ENCODE measurements at regions not wholly inside any gene's neighbourhood (a gene's known extent, or its start where the extent isn't known, plus 50 kb on each side); places are given as distances from the start of the nearest gene placed in this dataset.

DNA sequence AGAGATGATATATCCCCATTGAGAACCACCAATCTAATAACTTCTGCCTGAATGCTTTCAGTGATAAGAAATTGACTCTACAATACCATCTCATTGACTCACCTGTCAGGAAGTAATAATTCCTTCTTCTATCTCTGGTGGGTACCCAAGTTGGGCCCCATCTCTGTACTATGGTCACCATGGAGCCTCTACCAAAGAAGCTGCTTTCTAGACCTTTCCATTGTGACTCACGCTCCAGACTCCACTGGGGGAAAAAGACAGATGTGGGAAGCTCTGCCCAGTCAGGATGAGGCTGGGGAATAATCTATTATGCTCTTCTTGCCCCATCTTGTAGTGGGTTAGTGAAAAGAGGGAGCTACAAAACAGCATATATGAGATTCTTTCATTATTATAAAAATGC is 100.4 kb downstream of the COPRS start:
- POLR2A ChIA-PET: no interaction called here
- DNase-seq (ENCODE audit: extremely low spot score): no peak
- TF ChIP-seq, protein P1, sequence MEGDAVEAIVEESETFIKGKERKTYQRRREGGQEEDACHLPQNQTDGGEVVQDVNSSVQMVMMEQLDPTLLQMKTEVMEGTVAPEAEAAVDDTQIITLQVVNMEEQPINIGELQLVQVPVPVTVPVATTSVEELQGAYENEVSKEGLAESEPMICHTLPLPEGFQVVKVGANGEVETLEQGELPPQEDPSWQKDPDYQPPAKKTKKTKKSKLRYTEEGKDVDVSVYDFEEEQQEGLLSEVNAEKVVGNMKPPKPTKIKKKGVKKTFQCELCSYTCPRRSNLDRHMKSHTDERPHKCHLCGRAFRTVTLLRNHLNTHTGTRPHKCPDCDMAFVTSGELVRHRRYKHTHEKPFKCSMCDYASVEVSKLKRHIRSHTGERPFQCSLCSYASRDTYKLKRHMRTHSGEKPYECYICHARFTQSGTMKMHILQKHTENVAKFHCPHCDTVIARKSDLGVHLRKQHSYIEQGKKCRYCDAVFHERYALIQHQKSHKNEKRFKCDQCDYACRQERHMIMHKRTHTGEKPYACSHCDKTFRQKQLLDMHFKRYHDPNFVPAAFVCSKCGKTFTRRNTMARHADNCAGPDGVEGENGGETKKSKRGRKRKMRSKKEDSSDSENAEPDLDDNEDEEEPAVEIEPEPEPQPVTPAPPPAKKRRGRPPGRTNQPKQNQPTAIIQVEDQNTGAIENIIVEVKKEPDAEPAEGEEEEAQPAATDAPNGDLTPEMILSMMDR (IDR thresholded peaks at IDR 0.05; ENCODE audit: control extremely low read depth, extremely low read depth, low read depth, missing control alignments): no peak
- CTCF ChIA-PET: no interaction called here

GRCh38 chr17:31757097-31757496 is 101.9 kb downstream of the COPRS start:
- POLR2A ChIA-PET: no interaction called here
- CTCF ChIA-PET: no interaction called here
- no peak for DNase-seq (ENCODE audit: extremely low spot score)
- TF ChIP-seq, protein P1 (IDR thresholded peaks at IDR 0.05; ENCODE audit: control extremely low read depth, extremely low read depth, low read depth, missing control alignments): no peak

GRCh38 chr17:31754239-31754945 is 104.7 kb downstream of the COPRS start:
- TF ChIP-seq, protein P1 (IDR thresholded peaks at IDR 0.05; ENCODE audit: control extremely low read depth, extremely low read depth, low read depth, missing control alignments): no peak
- no peak for DNase-seq (ENCODE audit: extremely low spot score)
- ChIA-PET POLR2A (no interaction called here), CTCF (no interaction called here)

GRCh38 chr17:31753011-31753410 is 106.0 kb downstream of the COPRS start:
- ChIA-PET CTCF (no interaction called here), POLR2A (no interaction called here)
- DNase-seq (ENCODE audit: extremely low spot score): no peak
- TF ChIP-seq, protein P1 (IDR thresholded peaks at IDR 0.05; ENCODE audit: control extremely low read depth, extremely low read depth, low read depth, missing control alignments): no peak

DNA sequence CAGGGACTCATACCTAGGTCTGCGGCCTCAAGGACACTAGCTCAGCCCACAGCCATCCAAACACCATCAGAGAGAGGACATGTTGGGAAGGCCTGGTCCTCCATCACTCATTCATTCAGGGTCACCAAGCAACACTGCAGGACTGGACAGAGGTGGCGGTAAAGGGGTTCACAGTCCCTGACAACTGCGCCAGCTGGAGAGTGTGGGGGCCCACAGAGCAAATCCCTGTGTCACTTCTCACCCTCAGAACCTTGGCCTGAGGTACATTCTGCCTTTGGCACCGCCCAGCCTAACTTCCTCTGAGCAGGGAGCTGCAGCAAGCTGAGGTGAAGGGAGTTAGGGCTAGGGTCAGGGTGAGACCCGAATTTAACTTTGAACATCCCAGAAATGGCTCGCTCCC is 106.5 kb downstream of the COPRS start:
- TF ChIP-seq, protein P1 (IDR thresholded peaks at IDR 0.05; ENCODE audit: control extremely low read depth, extremely low read depth, low read depth, missing control alignments): no peak
- no peak for DNase-seq (ENCODE audit: extremely low spot score)
- ChIA-PET POLR2A (no interaction called here), CTCF (no interaction called here)

GRCh38 chr17:31750578-31750977 is 108.5 kb downstream of the COPRS start:
- POLR2A ChIA-PET: no interaction called here

More at GRCh38 chr17:31750578-31750977, 108.5 kb downstream of the COPRS start:
- DNase-seq (ENCODE audit: extremely low spot score): no peak
- TF ChIP-seq, protein P1 (IDR thresholded peaks at IDR 0.05; ENCODE audit: control extremely low read depth, extremely low read depth, low read depth, missing control alignments): no peak
- CTCF ChIA-PET: no interaction called here

Data from GM10248 (cell line).